A204.1 (cell line): ENCODE measurements at regions not wholly inside any gene's neighbourhood (a gene's known extent, or its start where the extent isn't known, plus 50 kb on each side); places are given as distances from the start of the nearest gene placed in this dataset.

Experiments used
- FAIRE-seq: peaks from 2 replicates; lab custom pipeline; 2012; peaks lifted over from hg19 to GRCh38; lab: Jason Lieb, UNC

DNA sequence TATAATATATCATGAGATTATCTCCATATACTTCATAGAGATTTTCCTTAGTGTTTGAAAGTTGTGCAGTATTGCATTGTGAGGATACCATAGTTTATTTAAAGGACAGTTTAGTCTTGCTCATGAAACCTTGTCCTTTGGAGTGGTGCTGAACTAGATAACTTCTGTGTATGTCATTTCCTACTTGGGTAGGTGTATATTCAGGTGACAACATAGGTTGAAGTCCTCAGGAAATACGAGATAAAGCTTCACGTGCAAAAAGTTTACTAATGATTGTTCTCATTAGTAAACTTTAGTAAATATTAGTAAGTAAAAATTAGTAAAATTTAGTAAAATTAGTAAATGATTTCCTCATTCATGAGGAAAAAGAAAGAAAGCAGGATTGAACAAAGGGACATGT, 521.3 kb upstream of the LRRC4C start:
- FAIRE-seq, result no peak

DNA sequence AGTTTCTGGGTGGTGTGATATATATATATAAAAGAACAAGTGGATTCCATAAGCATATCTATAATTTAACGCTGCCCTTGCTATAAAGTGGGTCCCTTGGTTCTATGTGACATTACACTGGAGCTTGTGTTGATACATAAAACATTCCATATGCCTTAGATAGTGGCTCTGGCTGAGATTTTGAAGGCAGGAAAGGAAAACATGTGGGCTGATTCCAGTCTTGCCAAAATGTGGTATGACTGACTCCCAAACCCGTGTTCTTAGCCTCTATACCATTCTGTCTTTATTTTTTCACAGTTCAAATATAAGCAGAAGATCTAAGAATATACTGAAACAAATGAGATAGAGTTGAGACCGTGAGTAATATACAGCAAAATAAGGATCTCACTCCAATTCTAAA, 522.8 kb upstream of the LRRC4C start:
- FAIRE-seq, result no peak

DNA sequence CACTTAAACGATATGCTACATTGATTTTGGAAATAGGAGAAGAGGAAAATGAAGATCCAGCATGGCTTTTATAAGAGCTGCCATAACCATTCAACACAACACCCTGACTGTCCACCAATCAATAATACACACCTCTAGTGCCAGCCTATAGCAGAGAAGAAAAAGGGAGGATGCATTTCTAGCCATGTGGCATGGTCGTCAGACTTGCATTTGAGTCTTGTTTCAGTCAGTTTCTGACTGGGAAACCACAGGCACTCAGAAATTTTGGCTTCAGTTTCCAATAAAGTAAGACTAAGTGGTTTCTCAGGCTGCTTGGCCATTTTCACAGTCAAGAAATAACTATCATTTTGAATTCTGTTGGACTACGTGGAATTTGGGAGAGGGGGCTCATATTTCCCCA, 523.5 kb upstream of the LRRC4C start:
- FAIRE-seq, result no peak

- no peak for FAIRE-seq
These were observed 524.0 kb upstream of the LRRC4C start for GRCh38 chr11:41983475-41983874.

DNA sequence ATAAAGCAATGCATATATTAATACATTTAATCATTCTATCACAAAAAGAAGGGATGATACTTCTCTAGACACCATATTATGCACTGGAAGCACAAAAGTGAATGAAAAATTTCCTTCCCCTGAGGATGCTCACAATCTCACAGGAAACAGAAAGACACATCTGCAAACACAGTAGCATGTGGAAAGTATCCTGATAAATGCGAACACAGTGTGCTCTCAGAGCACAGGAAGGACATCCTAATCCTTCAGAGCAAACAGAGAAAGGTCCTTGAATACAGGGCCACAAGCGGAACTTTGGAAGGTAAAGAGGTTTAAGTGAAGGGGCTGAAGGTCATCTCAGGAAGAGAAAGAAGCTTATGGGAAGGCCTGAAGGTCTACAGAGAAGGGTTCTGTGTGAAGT, 524.6 kb upstream of the LRRC4C start:
- no peak for FAIRE-seq

GRCh38 chr11:41985799-41986198, 526.3 kb upstream of the LRRC4C start:
- FAIRE-seq, result no peak

GRCh38 chr11:41988951-41989572, 529.6 kb upstream of the LRRC4C start:
- FAIRE-seq, result no peak

DNA sequence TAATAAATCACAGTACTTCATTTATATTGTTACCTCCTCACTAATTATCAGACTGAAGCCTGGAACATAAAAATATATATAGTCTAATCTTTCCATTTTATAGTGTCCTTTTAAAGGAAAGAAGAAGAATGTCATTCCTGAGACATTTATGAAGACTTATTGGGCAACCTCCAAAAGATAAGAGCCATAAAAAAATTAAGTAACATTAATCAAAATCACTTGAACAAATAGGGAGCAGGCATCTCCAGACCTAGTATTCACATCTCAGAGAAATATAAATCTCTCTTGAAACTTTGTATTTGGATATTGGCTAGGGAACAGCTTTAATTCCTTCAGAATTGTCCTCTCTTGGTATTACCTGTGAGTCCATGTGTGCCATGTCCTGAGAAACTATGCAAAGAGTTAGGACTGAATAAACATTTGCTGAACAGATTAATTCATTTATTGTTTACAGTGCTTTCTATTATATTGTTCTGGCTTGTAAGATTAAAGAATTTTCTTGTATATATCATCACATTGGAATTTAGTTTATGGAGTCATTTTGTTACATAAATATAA, 530.5 kb upstream of the LRRC4C start:
- no peak for FAIRE-seq

DNA sequence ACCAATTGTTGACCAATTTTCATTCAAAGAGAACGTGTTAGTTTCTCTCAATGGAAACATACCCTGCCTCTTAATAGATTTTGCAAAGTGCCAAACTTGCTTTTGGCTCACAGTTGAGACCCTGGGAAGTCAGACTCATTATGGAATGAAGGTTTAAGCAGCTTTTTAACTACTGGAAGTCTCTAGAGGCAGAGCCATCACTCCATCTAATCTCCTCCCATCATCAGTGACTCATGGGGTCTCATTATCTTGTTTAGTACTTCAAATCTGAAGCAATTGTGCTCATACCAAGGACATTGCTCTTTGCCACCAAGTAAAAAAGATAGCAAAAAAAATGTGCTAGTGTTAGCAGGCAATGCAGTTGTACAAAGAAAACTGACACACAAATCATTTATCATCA, 537.1 kb upstream of the LRRC4C start:
- no peak for FAIRE-seq

DNA sequence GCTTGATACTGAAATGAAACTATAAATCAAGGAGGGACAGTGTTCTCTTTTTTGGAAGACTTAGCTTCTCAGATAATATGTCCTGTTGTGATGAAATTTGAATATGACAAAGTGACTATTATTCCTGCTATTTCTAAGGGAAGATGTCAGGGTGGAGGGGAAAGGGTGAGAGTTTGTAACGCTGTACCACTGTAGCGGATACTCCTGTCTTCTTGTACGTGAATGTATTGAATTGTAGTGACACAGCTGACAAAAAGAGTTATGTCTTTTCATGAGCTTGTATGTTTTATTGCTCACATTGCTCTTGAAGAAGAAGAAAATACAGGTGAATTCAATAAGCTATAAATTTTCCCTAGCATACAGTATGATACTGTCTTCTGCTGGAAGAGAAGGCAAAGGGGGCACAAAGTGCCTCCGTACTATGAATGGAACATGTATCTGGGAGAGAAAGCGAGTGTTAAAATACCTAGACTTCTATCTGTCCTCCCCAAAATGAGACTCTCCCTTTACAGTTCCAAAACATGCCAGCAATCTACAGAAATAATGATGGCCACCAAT, 538.5 kb upstream of the LRRC4C start:
- FAIRE-seq, result no peak

GRCh38 chr11:41999066-41999465, 539.6 kb upstream of the LRRC4C start:
- no peak for FAIRE-seq

- no peak for FAIRE-seq
These were observed 544.3 kb upstream of the LRRC4C start for GRCh38 chr11:42003801-42004200.

- no peak for FAIRE-seq
These were observed 547.3 kb upstream of the LRRC4C start for GRCh38 chr11:42006766-42007165.

DNA sequence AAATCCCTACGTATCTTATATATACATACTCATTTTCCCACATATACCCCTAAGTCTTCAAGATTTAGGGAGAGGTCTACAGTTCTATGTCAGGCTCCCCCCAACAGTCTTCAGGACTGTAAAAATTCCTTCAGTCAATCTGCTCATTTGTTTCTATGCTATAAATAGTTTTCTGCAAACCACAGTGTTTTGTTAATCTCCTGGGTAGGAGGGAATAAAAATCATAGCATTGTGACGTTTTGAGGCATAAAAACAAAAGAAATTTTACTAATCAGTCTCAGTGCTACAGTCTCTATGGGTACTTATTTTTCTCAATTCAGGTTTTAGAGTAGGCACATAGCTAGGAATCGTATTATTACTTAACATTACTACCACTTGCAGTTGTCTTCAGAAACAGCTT, 552.8 kb upstream of the LRRC4C start:
- no peak for FAIRE-seq

- FAIRE-seq, result no peak
These were observed 554.3 kb upstream of the LRRC4C start for GRCh38 chr11:42013656-42014201.

GRCh38 chr11:42021911-42022310, 562.5 kb upstream of the LRRC4C start:
- FAIRE-seq, result no peak

- no peak for FAIRE-seq
These were observed 563.8 kb upstream of the LRRC4C start for GRCh38 chr11:42023267-42023666.

- no peak for FAIRE-seq
These were observed 565.8 kb upstream of the LRRC4C start for GRCh38 chr11:42025121-42025803.

DNA sequence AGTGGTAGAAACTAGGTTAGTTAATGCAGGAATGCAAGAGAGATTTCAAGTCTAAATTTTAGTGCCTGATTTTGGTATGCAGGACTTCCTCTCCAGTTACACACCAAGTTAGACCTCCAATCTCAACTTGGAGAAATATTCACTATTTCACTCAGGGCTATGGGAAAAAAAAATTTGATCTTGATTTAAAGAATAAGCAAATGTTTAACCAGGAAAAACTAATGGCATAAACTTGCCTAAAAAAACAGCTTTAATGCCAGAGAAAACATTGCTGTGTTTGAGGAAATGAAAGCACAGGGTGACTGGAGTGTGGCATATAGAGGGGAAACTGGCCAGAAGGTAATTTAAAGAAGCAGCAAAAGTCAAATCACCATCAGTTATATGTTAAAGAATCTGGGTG, 575.4 kb upstream of the LRRC4C start:
- no peak for FAIRE-seq

- FAIRE-seq, result no peak
These were observed 576.7 kb upstream of the LRRC4C start for GRCh38 chr11:42036201-42036600.

DNA sequence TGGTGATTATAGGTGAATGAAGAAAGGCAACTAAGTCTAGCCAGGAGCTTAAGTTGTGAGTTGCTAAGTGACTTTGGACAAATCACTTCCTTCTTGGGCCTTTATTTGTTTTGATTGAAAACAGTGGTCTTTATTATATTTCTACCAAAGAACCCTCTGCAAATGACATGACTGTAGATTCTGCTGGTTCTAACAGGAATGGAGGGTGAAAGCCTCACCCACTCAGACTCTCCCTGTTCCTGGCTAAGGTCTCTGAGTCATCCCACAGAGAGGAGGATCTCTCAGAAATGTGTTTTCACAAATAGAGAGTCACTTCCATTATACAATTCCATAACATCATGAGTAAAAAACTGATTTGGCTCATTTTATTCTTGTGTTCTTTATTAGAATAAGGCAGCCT, 583.9 kb upstream of the LRRC4C start:
- no peak for FAIRE-seq

DNA sequence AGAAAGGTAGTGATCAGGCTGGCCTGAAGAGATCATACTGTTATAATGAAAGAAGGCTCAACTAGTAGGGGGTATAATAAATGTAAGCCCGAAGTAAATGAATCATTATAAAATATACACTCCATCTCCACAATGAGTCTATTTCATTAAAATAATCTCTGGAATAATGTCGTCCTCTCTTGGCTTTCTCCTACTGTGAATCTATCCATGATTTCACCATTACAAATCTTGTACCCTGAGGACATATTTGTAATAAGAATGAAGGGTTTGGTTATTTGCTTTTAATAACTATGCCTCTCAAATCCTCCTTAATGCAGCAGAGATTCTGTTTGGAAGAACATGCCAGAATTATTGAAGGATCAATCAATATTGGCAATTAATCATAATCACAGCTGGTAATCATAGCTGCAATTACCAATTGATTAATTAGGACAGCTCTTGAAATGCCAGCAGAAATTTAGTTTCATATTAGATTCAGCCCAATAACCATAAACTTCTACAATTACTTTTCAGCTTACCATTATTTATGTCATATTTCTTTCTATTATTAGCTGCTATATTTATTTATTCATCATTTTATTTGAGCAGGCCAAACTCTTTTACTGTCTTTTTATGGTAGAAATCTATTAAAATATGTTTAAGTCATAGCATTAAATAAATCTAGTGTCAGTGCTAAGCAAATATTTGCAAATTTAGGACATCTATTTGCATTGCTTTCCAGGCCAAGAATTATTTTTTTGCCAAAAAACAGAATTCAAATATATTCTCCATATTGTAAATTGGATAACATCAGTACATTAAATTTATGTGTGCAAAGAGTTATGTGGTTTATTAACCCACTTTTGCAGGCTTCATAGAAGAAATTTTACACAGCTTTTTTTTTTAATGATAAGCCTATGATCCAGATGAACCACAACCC, 588.4 kb upstream of the LRRC4C start:
- FAIRE-seq, result no peak
